ENCODE measurements at regions not wholly inside any gene's neighbourhood (a gene's known extent, or its start where the extent isn't known, plus 50 kb on each side); places are given as distances from the start of the nearest gene placed in this dataset.

GRCh38 chr7:25750744-25751508 lies 401.1 kb upstream of the NFE2L3 start:
- no peak for DNase-seq (ENCODE audit: low spot score)

- DNase-seq (ENCODE audit: low spot score): no peak
These were observed 399.8 kb upstream of the NFE2L3 start for GRCh38 chr7:25752154-25752553.

- DNase-seq (ENCODE audit: low spot score): no peak
These were observed 398.8 kb upstream of the NFE2L3 start for GRCh38 chr7:25752967-25753791.

- DNase-seq (ENCODE audit: low spot score): no peak
These were observed 398.2 kb upstream of the NFE2L3 start for GRCh38 chr7:25753837-25754236.

- no peak for DNase-seq (ENCODE audit: low spot score)
These were observed 397.7 kb upstream of the NFE2L3 start for GRCh38 chr7:25754333-25754732.

GRCh38 chr7:25754751-25755150 lies 397.2 kb upstream of the NFE2L3 start:
- no peak for DNase-seq (ENCODE audit: low spot score)

- DNase-seq (ENCODE audit: low spot score): no peak
These were observed 395.4 kb upstream of the NFE2L3 start for GRCh38 chr7:25756601-25757000.

- DNase-seq (ENCODE audit: low spot score): no peak
These were observed 393.4 kb upstream of the NFE2L3 start for GRCh38 chr7:25758559-25758958.

GRCh38 chr7:25759286-25759685 lies 392.7 kb upstream of the NFE2L3 start:
- DNase-seq (ENCODE audit: low spot score): no peak

GRCh38 chr7:25759748-25760147 lies 392.2 kb upstream of the NFE2L3 start:
- DNase-seq (ENCODE audit: low spot score): no peak

- no peak for DNase-seq (ENCODE audit: low spot score)
These were observed 389.2 kb upstream of the NFE2L3 start for GRCh38 chr7:25762511-25763462.

GRCh38 chr7:25763463-25763860 lies 388.5 kb upstream of the NFE2L3 start:
- DNase-seq (ENCODE audit: low spot score): no peak

- DNase-seq (ENCODE audit: low spot score): no peak
These were observed 386.8 kb upstream of the NFE2L3 start for GRCh38 chr7:25765110-25765655.

- DNase-seq (ENCODE audit: low spot score): no peak
These were observed 381.8 kb upstream of the NFE2L3 start for GRCh38 chr7:25770235-25770634.

- DNase-seq (ENCODE audit: low spot score): no peak
These were observed 381.3 kb upstream of the NFE2L3 start for GRCh38 chr7:25770670-25771069.

GRCh38 chr7:25771491-25771890 lies 380.5 kb upstream of the NFE2L3 start:
- no peak for DNase-seq (ENCODE audit: low spot score)

GRCh38 chr7:25772802-25773201 lies 379.2 kb upstream of the NFE2L3 start:
- DNase-seq (ENCODE audit: low spot score): no peak

GRCh38 chr7:25774675-25775074 lies 377.3 kb upstream of the NFE2L3 start:
- DNase-seq (ENCODE audit: low spot score): no peak

GRCh38 chr7:25775570-25775969 lies 376.4 kb upstream of the NFE2L3 start:
- DNase-seq (ENCODE audit: low spot score): no peak

GRCh38 chr7:25775999-25776743 lies 375.8 kb upstream of the NFE2L3 start:
- DNase-seq (ENCODE audit: low spot score): no peak

- DNase-seq (ENCODE audit: low spot score): no peak
These were observed 375.3 kb upstream of the NFE2L3 start for GRCh38 chr7:25776744-25777123.

Measured in HuH-7.5 (cell line).